GM19328 (cell line): ENCODE measurements at regions not wholly inside any gene's neighbourhood (a gene's known extent, or its start where the extent isn't known, plus 50 kb on each side); places are given as distances from the start of the nearest gene placed in this dataset.

Source experiments
- ATAC-seq: cut with Tn5 transposase; IDR thresholded peaks from one replicate; pipeline ENCODE4 v1.9.1; 2021; ENCODE audit warnings: mild to moderate bottlenecking, moderate library complexity; ENCODE audit not compliant: unreplicated experiment

DNA sequence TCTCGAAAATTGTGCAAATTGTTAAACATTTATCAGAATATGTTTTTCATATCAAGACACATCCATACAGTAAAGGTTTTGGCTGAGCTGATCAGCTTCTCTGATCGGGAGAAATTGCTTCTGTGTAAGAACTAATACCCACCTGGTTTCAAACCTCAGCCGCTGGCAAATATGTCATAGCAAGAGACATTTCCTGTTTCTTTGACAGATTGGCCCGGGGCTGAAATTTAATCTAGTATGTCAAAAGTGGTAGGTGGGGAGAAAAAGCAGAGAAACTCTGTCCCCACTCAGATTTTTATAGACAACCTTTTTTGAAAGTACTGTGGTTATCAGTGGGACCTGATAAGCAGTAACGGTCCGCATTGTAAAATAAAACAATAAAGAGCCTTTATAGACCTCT is 88.8 kb upstream of the SLC24A5 start:
- no peak for ATAC-seq

DNA sequence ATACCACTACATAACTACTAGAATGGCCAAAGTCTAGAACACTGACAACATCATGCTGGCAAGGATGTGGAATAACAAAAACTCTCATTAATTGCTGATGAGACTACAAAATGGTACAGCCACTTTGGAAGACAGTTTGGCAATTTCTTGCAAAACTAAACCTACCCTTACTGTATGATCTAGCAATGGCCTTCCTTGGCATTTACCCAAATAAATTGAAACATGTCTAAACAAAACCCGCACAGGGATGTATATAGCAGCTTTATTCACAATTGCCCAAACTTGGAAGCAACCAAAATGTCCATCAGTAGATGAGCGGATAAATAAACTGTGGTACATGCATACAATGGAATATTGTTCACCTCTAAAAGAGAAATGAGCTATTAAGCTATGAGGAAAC is 87.9 kb upstream of the SLC24A5 start:
- ATAC-seq = no peak

DNA sequence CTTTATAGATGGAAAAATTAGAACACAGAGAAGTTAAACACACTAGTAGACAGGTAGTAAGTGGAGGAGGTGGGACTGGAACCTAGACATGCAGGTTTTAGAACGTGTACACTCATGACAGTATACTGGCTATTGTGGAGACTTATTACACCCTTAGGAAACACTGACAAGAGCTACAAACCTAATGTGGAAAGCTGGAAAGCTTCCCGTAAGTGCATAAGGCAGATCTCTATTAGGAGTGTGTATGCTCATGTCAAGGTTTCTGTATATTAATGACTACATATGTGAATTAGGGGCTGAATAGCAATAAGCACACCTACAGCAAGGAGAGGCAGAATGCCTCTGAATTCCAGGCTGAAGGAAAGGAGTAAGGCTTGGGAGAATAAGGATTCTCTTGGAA is 82.6 kb upstream of the SLC24A5 start:
- no peak for ATAC-seq

DNA sequence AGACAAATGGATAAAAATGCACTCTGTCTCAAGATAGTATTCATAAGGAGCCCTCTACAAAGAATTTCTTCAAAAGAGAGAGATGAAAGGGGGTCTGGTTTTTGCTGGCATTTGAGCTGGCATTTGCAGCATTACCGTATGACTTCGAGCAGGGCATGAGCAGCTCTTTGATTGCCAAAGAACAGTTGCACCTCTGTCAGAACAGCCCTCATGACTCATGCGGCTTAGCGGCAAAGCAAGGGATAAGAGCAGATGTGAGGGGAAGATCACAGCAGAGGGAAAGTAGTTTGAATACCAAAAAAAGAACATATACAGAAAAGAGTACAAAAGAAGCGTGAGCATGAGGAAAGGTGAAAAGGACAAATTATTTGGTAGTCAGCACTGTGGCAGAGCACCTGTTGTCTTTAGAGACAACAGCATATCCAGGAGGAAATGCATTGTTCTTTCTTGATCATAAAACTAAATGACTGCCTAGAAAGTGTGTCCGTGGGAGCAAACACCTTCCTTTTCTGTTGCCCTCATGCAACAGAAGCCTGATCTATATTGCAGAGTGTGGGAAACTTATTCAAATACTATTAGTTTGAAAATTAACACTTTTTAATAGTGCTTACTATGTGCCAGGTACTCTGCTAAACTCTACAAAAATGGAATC is 80.5 kb upstream of the SLC24A5 start:
- no peak for ATAC-seq

DNA sequence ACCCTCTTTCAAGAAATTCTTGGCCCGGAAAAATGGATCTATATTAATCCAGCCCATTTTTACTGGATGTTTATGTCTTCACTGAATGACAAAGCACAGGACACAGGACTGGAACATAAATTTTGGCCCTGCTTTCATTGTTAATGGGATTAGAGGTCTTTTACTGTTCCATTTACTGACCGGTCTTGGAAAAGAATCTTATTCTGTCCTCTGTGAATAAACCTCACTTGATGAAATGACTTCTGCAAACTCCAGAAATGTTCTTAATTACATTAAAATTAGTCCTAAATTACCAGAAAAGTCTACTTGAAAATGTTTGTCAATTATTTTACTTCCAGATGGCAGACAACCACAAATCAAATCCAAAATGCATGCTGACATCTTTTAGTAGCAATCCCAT is 79.3 kb upstream of the SLC24A5 start:
- no peak for ATAC-seq

DNA sequence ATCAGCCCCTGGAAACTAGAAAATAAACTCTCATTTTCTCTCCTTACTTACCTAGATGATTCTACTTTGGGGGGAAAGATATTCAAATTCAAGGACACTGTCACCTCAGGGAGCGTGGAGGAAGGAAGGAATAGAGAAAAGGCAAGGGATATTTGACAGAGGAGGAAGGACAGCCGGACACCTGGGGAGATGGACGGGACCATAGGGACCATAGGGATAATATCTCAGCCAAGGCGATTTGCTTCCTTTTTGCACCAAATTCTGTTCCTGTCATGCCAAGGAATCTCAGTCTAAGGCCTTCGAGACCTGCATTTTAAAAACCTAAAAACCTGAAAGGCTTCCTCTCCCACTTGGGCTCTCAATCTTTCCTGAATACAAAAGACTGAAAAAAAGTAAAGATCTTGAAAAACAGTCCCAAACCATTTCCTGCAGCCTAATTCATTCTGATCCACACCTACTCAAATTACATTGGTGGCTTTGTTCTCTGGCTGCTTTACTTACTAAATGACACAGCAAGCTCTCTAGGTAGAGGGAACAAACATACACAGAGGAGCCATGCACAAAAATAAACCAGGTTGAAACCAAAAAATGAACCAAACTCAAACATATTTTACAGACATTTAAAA is 73.9 kb upstream of the SLC24A5 start:
- ATAC-seq = no peak

DNA sequence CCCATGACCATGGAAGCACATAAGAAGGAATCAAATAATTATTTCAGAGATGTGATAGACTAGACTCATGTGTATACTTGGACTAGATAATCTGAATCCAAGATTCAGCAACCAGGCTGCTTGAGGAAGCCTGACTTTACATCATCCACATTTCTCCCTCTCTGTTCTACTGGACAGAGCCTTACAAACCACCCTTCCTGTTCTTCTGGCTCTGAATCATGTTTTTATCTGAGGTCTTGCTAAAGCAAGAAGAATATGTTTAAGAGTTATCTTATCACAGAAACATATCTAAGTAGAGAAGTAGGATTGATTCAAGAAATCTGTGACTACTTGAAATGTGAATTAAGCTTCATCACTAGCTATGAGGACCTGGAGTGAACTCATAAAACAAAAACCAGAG is 71.1 kb upstream of the SLC24A5 start:
- no peak for ATAC-seq

DNA sequence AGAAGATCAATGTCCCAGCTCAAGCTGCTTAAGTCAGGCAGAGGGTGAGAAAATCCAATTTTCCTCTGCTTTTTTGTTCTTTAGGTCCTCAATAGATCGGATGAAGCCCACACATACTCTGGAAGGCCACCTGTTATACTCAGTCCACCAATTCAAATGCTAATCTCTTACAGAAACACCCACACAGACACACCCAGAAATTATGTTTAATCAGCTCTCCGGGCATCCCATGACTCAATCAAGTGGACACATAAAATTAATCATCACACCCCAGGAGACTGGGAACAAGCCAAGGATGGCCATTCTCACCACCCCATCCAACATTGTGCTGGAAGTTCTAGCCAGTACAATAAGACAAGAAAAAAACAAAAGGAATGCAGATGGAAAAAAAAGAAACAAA is 67.8 kb upstream of the SLC24A5 start:
- ATAC-seq = no peak

DNA sequence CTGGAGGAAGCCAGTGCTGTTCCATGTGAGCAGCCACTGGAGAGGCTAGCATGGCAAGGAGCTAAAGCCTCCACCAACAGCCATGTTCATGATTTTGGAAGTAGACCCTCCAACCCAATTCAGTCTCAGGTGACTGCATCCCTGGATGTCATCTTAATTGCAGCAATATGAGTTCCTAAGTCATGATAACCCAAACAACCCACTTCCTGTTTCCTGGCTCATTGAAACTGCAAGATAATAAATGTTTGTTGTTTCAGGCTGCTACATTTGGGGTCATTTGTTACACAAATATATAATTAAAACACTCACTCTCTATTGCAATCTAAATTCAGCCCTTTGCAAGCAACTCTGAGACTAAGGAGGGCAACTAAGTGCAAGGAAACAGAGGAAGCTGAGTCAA is 62.4 kb upstream of the SLC24A5 start:
- ATAC-seq = no peak

DNA sequence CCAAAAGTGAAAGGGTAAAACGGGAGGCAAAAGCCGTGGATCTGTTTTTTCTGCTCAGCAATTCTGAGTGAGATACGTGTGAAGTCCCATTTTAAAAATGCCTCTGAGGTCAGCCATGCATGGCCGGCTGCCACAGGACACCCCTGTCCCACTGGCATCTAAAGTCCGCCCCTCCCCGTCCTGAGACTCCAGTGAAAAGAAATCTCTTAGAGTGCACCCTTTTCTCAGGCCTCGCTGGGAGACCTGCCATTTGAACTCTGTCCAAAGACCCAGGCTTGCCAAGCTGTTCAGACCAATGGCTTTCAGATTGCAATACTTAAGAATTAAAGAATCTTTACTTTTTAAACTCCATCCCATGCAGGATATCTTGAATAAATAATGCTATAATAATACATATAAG is 61.0 kb upstream of the SLC24A5 start:
- ATAC-seq = no peak

DNA sequence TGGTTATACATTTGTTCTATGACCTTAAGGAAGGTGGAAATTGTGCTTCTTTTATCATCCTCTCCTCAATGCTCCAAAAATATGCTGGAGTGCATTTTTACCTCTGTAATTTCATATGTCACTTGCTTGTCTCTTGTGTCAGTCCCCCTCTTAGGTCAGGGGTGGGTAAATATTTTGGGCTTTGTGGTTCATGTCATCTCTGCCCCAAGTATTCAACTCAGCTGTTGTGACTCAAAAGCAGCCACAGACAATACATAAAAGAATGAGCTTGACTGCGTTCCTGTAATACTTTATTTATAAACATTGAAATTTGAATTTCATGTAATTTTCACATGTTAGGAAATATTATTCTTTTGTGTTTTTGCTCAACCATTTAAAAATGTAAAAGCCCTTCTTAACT is 60.4 kb upstream of the SLC24A5 start:
- ATAC-seq = no peak

DNA sequence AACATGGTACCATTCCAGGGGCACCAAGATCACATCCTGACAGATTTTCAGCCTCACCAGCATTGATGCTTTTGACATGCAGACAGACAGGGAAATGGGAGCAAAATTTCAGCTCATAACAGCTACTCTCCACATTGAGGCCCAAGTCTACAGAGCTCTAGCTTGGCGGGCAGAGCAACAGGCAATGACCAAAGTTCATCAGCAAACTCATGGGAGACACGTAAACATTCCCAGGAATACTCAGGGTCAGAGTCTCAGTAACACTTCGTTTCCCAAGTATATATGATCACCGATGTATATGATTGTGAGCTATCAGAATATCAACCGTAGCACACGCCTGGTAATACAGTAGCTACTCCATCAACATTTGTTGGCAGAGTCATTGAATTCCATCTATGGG is 59.2 kb upstream of the SLC24A5 start:
- ATAC-seq = no peak

DNA sequence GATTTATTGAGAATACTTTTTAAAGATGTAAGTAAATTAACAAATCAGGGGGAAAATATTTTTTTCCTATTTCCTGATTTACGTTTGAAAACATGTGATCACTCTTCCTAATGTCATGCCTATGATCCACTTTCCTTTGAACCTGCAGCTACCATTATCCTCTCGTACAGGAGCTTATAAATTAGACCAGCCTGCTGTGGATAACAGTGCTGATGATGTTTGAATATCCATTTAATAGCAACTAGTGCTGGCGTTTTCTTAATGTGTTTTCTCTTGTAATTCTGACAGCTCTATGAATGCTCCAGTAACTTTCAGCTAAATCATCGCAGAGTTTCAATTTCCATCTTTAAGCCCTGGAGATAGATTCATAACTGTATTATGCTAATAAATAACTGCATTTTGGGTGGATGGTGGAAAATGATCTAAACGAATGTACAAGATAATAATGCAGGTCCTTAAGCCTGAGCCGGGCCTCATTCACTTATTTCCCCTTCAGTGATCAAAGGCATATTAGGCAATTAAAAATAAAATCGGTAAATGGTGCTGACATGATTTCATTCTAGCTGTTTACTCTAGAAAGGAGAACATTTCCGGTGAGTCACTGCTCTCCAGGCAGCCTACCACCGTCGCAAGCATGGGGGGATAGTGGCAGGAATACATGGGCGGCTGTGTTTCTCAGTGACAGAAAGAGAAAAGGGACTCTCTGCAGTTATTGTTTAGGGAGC is 58.5 kb upstream of the SLC24A5 start:
- no peak for ATAC-seq

DNA sequence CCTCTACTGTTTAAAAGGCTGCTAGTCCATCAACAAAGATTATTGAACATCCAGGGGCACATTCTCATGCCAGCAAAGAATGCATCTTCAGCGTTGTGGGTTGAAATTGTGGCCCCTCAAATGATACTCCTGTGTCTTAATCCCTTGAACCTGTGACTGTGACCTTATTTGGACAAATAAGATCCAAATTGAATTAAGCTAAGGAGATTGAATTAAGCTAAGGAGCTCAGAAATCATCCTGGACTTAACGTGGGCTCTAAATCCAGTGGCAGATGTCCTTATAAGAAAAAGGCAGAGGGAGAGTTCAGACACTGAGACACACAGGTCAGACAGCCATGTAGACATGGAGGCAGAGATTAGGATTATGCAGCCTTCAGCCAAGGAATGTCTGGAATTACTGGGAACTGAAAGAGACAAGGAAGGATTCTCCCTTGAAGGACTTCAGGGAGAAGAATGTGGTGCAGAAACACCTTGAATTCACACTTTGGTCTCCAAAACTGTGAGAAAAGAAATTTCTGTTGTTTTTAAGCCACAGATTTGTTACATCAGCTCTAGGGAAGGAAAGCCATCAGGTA is 57.3 kb upstream of the SLC24A5 start:
- ATAC-seq = no peak

DNA sequence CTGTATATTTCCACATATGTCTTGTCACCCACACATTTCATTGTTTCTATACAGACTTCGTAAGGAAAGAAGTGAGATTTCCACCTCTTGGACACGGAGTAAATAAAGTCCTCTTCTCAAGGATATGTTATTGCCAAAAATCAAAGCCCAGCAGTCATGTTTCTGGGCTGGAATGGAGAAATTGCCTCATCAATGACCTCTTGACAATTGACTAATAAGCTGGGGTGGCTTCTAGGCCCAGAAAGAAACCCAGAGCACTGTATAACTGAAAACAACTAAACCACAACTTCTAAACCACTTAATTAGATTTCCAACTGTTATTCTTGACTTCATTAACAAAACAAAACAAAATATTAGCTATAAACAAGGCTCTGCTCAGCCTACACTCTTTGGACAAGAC is 56.4 kb upstream of the SLC24A5 start:
- no peak for ATAC-seq

DNA sequence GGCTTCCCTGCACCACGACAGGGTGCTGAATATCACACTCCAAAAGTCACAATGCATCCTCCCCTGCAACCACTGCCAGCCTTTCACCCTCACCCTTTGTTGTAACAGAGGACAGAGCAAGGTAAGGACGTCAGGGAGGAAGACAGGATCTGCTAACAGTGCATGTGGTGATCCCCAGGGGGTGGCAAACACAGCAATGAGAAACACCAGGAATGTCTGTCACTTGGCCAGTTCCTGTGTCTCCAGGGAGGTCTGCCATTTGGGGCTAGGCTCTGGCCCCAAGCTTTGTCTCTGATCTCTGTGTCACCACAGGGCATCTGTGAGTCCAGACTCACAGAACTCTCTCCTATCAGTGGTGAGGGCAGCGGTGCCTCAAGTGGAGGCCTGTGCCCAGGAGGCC is 54.3 kb upstream of the SLC24A5 start:
- ATAC-seq = no peak
